Osteoblast (primary cell): ENCODE measurements at regions not wholly inside any gene's neighbourhood (a gene's known extent, or its start where the extent isn't known, plus 50 kb on each side); places are given as distances from the start of the nearest gene placed in this dataset.

Experiments
- DNase-seq: peaks from one replicate; pipeline ENCODE4 v3.0.0; 2011; ENCODE audit warnings: low spot score, mixed read lengths; ENCODE audit not compliant: insufficient read length; ENCODE audit errors: missing footprints
- H2AFZ ChIP-seq: 2 replicates; pipeline ENCODE4 v1.6.0; 2011; ENCODE audit warnings: mild to moderate bottlenecking, low read length
- H3K27ac ChIP-seq: 2 replicates; pipeline ENCODE4 v1.5.1; 2011; ENCODE audit warnings: mild to moderate bottlenecking, low read depth, low read length, moderate library complexity
- H3K27me3 ChIP-seq: 2 replicates; pipeline ENCODE4 v1.6.0; 2012; ENCODE audit warnings: mild to moderate bottlenecking, control low read depth, inconsistent platforms, low read length, moderate library complexity; ENCODE audit not compliant: insufficient read depth
- H3K36me3 ChIP-seq: 2 replicates; pipeline ENCODE4 v1.5.1; 2011; ENCODE audit warnings: mild to moderate bottlenecking, low read length, control low read depth, moderate library complexity; ENCODE audit not compliant: insufficient read depth
- H3K4me1 ChIP-seq: 2 replicates; pipeline ENCODE4 v1.5.1; 2011; ENCODE audit warnings: mild to moderate bottlenecking, low read length, control low read depth, moderate library complexity; ENCODE audit not compliant: insufficient read depth
- H3K4me2 ChIP-seq: 2 replicates; pipeline ENCODE4 v1.6.0; 2011; ENCODE audit warnings: mild to moderate bottlenecking, low read length; ENCODE audit not compliant: insufficient read depth
- H3K4me3 ChIP-seq: fragments of 200-600 bp; sonication (generic); 3 replicates; pipeline ENCODE4 v1.5.1; 2012; ENCODE audit warnings: mild to moderate bottlenecking, low read length, inconsistent platforms; ENCODE audit not compliant: insufficient read depth
- H3K79me2 ChIP-seq: 2 replicates; pipeline ENCODE4 v1.6.0; 2012; ENCODE audit warnings: mild to moderate bottlenecking, low read length, control low read depth, inconsistent platforms; ENCODE audit not compliant: insufficient read depth
- H3K9me3 ChIP-seq: 2 replicates; pipeline ENCODE4 v1.5.1; 2011; ENCODE audit warnings: low read depth, low read length, control low read depth
- H4K20me1 ChIP-seq: 2 replicates; pipeline ENCODE4 v1.6.0; 2012; ENCODE audit warnings: mild to moderate bottlenecking, low read length, control low read depth; ENCODE audit not compliant: insufficient read depth
- TF ChIP-seq, protein P1 (sequence below): IDR thresholded peaks from 2 replicates; pipeline ENCODE4 v1.5.1; 2011; ENCODE audit warnings: mild to moderate bottlenecking, low read depth, low read length, moderate library complexity; ENCODE audit errors: extremely low read depth

DNA sequence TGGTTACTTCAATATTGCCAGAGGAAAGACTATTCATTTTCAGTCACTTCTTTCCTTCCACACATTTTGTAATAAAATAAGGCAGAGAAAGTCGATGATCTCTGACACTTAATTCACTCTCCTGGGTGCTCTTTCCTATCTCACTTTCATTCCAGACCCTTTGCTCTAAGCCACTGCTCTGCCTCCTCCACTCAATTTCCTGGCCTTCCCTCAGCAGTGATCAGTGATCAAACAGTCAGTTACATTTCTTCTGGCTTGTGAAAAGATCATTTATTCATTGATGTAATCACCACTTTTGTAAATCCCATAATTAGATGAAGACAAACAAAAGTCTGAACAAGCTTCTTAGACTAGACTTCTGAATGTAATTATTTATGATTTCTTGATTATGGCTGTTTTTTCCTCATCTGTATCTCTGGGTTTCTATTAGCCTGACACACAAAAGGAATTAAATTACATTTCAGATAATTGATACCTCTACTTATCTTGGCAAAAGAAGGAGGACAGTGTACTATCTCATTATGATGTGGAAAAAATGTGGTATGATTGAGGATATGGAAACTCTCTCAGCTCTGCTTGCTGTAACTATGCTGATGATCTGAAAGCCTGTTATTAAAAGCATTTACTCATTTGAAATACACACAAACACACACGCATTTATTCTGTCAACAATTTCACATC, 1102.3 kb downstream of the GRM8 start:
- Histone ChIP-seq H3K79me2 (no peaks in the 10 kb centered on the region), H3K4me2 (no peak overlapping the region), H3K27ac (no peak overlapping the region), H3K27me3 (no peaks in the 10 kb centered on the region), H3K4me1 (no peaks in the 10 kb centered on the region), H3K4me3 (no peak overlapping the region), H3K36me3 (no peaks in the 10 kb centered on the region), H4K20me1 (no peaks in the 10 kb centered on the region), H3K9me3 (no peaks in the 10 kb centered on the region), H2AFZ (no peak overlapping the region)
- DNase-seq: no peak
- TF ChIP-seq, protein P1, sequence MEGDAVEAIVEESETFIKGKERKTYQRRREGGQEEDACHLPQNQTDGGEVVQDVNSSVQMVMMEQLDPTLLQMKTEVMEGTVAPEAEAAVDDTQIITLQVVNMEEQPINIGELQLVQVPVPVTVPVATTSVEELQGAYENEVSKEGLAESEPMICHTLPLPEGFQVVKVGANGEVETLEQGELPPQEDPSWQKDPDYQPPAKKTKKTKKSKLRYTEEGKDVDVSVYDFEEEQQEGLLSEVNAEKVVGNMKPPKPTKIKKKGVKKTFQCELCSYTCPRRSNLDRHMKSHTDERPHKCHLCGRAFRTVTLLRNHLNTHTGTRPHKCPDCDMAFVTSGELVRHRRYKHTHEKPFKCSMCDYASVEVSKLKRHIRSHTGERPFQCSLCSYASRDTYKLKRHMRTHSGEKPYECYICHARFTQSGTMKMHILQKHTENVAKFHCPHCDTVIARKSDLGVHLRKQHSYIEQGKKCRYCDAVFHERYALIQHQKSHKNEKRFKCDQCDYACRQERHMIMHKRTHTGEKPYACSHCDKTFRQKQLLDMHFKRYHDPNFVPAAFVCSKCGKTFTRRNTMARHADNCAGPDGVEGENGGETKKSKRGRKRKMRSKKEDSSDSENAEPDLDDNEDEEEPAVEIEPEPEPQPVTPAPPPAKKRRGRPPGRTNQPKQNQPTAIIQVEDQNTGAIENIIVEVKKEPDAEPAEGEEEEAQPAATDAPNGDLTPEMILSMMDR: no peak

DNA sequence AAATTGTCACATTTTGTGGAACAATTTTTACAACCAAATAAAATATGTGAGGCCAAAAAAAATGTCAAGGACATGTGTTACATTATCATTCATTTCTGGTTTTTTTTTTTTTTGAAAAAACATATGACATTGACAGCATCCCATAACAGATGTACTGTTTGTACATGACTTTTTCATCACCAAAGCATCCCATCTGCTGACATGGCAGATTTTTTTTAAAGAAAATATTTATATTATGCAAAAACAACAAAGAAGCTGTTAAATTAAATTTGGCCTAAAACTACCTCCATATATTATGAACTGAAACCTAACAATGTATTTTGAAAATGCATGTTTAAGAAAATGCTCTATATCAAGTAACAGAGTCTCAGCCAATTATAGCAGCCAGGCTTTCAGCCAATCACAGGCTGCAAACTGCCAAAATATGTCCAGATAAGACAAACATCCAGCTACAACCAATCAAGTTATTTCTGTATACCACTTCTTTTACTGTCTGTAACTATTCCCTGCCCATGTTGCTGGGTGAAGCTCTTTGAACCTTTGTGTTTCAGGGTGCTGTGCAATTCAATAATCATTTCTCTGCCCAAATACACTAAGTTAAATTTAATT, 1111.8 kb downstream of the GRM8 start:
- Histone ChIP-seq H3K27ac (no peak overlapping the region), H3K36me3 (no peaks in the 10 kb centered on the region), H3K9me3 (no peaks in the 10 kb centered on the region), H4K20me1 (no peaks in the 10 kb centered on the region), H3K27me3 (no peaks in the 10 kb centered on the region), H3K4me3 (no peak overlapping the region), H3K4me2 (no peak overlapping the region), H3K79me2 (no peaks in the 10 kb centered on the region), H3K4me1 (no peaks in the 10 kb centered on the region), H2AFZ (no peak overlapping the region)
- no peak for DNase-seq
- TF ChIP-seq, protein P1: no peak

DNA sequence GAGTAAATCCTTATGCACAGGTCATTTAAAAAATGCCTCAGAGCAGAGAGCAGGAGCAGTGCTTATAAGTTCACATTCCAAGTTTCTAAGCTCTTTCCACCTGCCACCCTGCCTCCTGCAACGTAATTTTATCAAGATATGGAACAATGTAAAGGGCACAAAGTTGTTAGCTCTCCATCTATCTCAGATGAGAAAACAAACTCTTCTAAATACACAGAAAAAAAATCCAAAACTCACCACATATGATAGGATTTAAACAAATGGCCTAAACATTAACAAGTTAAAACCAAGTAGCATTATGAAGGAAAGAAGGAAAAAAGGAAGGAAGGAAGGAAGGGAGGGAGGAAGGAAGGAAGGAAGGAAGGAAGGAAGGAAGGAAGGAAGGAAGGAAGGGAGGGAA, 1132.8 kb downstream of the GRM8 start:
- TF ChIP-seq, protein P1: no peak
- Histone ChIP-seq H3K79me2 (no peaks in the 10 kb centered on the region), H3K36me3 (no peaks in the 10 kb centered on the region), H2AFZ (no peak overlapping the region), H3K4me1 (no peaks in the 10 kb centered on the region), H3K27me3 (no peaks in the 10 kb centered on the region), H3K4me3 (no peak overlapping the region), H3K9me3 (no peaks in the 10 kb centered on the region), H4K20me1 (no peaks in the 10 kb centered on the region), H3K27ac (no peak overlapping the region), H3K4me2 (no peak overlapping the region)
- DNase-seq: no peak

DNA sequence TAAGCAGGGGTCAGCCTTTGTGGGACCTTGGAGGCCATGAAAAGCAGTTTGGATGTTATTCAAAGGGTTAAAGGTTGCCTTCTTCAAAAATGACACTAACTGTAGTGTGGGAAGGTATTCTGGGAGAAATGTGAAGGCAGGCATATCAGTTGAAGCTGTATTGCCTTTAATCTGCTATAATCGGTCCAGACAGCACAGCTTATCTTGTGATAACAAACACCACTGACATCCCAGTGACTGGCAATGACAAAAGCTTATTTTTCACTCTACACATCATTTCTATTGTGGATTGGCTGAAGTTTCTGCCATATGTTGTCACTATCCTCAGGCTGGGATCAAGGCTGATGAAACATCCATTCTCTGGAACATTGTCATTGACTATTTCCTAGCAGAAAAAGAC, 1149.2 kb downstream of the GRM8 start:
- Histone ChIP-seq H4K20me1 (no peaks in the 10 kb centered on the region), H3K4me2 (no peak overlapping the region), H2AFZ (no peak overlapping the region), H3K4me3 (no peak overlapping the region), H3K79me2 (no peaks in the 10 kb centered on the region), H3K4me1 (no peaks in the 10 kb centered on the region), H3K27ac (no peak overlapping the region), H3K9me3 (peaks cover 4% of the 10 kb centered on the region), H3K27me3 (no peaks in the 10 kb centered on the region), H3K36me3 (no peaks in the 10 kb centered on the region)
- TF ChIP-seq, protein P1: no peak
- no peak for DNase-seq
